H9 (cell line): ENCODE measurements at regions not wholly inside any gene's neighbourhood (a gene's known extent, or its start where the extent isn't known, plus 50 kb on each side); places are given as distances from the start of the nearest gene placed in this dataset.

Experiments
- DNase-seq: peaks from one replicate; pipeline ENCODE4 v3.0.0-alpha.2; 2017
- H2AFZ ChIP-seq: one replicate; pipeline ENCODE4 v1.6.1; 2013; ENCODE audit warnings: mild to moderate bottlenecking, low read length, control low read depth, moderate library complexity
- H2AK5ac ChIP-seq: 2 replicates; pipeline ENCODE4 v1.6.1; 2013; ENCODE audit warnings: low read length, control low read depth, mixed read lengths; ENCODE audit not compliant: insufficient read length
- H2BK120ac ChIP-seq: one replicate; pipeline ENCODE4 v1.6.1; 2013; ENCODE audit warnings: low read depth, mild to moderate bottlenecking, low read length, control low read depth, inconsistent platforms; ENCODE audit not compliant: poor library complexity, severe bottlenecking
- H2BK12ac ChIP-seq: 2 replicates; pipeline ENCODE4 v1.6.1; 2013; ENCODE audit warnings: low read length, control low read depth, mixed read lengths, low read depth; ENCODE audit not compliant: insufficient read length
- H2BK15ac ChIP-seq: 2 replicates; pipeline ENCODE4 v1.6.1; 2013; ENCODE audit warnings: low read depth, low read length, control low read depth
- H2BK20ac ChIP-seq: one replicate; pipeline ENCODE4 v1.6.1; 2013; ENCODE audit warnings: low read depth, mild to moderate bottlenecking, low read length, control low read depth, inconsistent platforms; ENCODE audit not compliant: poor library complexity, severe bottlenecking
- H2BK5ac ChIP-seq: 2 replicates; pipeline ENCODE4 v1.6.1; 2013; ENCODE audit warnings: low read length, control low read depth, mixed read lengths; ENCODE audit not compliant: insufficient read length
- H3K14ac ChIP-seq: 2 replicates; pipeline ENCODE4 v1.6.1; 2013; ENCODE audit warnings: low read length, control low read depth; ENCODE audit not compliant: insufficient read depth
- H3K18ac ChIP-seq: 2 replicates; pipeline ENCODE4 v1.6.1; 2013; ENCODE audit warnings: low read depth, mild to moderate bottlenecking, mixed read lengths, low read length, control low read depth; ENCODE audit not compliant: insufficient read length
- H3K23ac ChIP-seq: 2 replicates; pipeline ENCODE4 v1.6.1; 2013; ENCODE audit warnings: low read length, control low read depth, mixed read lengths, low read depth; ENCODE audit not compliant: insufficient read length
- H3K23me2 ChIP-seq: 2 replicates; pipeline ENCODE4 v1.6.1; 2013; ENCODE audit warnings: low read depth, mild to moderate bottlenecking, mixed read lengths, low read length, control low read depth; ENCODE audit not compliant: insufficient read length, poor library complexity, severe bottlenecking
- H3K27ac ChIP-seq: 2 replicates; pipeline ENCODE4 v1.5.1; 2013; ENCODE audit warnings: low read length, control low read depth, mixed read lengths, low read depth; ENCODE audit not compliant: insufficient read length
- H3K27me3 ChIP-seq: 2 replicates; pipeline ENCODE4 v1.6.1; 2013; ENCODE audit warnings: low read length, control low read depth, inconsistent platforms; ENCODE audit not compliant: insufficient read depth
- H3K4ac ChIP-seq: 2 replicates; pipeline ENCODE4 v1.6.1; 2013; ENCODE audit warnings: low read depth, mild to moderate bottlenecking, control low read depth, inconsistent platforms, low read length, moderate library complexity
- H3K4me1 ChIP-seq: 2 replicates; pipeline ENCODE4 v1.6.1; 2013; ENCODE audit warnings: low read length, control low read depth, inconsistent platforms; ENCODE audit not compliant: insufficient read depth
- H3K4me2 ChIP-seq: 2 replicates; pipeline ENCODE4 v1.6.1; 2013; ENCODE audit warnings: low read length, control low read depth, mixed read lengths; ENCODE audit not compliant: insufficient read length, insufficient read depth
- H3K56ac ChIP-seq: 2 replicates; pipeline ENCODE4 v1.6.1; 2013; ENCODE audit warnings: low read depth, mild to moderate bottlenecking, mixed read lengths, low read length, control low read depth; ENCODE audit not compliant: insufficient read length
- H3K79me1 ChIP-seq: 2 replicates; pipeline ENCODE4 v1.6.1; 2013; ENCODE audit warnings: low read depth, mild to moderate bottlenecking, moderate library complexity, low read length, control low read depth, inconsistent platforms; ENCODE audit not compliant: insufficient read depth, poor library complexity, severe bottlenecking
- H3K79me2 ChIP-seq: 2 replicates; pipeline ENCODE4 v1.6.1; 2013; ENCODE audit warnings: low read length, control low read depth, inconsistent platforms; ENCODE audit not compliant: insufficient read depth
- H3K9ac ChIP-seq: 2 replicates; pipeline ENCODE4 v1.6.1; 2013; ENCODE audit warnings: low read length, control low read depth, mixed read lengths; ENCODE audit not compliant: insufficient read length; ENCODE audit errors: extremely low read depth
- H3K9me3 ChIP-seq: one replicate; pipeline ENCODE4 v1.6.1; 2013; ENCODE audit warnings: low read depth, low read length, inconsistent platforms; ENCODE audit not compliant: control insufficient read depth
- H3T11ph ChIP-seq: one replicate; pipeline ENCODE4 v1.6.1; 2013; ENCODE audit warnings: mild to moderate bottlenecking, low read length, control low read depth, inconsistent platforms
- H4K20me1 ChIP-seq: one replicate; pipeline ENCODE4 v1.6.1; 2013; ENCODE audit not compliant: control insufficient read depth, insufficient read length, insufficient read depth
- H4K5ac ChIP-seq: 2 replicates; pipeline ENCODE4 v1.6.1; 2013; ENCODE audit warnings: low read depth, mild to moderate bottlenecking, mixed read lengths, low read length, control low read depth; ENCODE audit not compliant: insufficient read length
- H4K8ac ChIP-seq: replicated peaks from 2 replicates; pipeline ENCODE4 v1.6.1; 2013; ENCODE audit warnings: low read length, control low read depth, mixed read lengths, low read depth; ENCODE audit not compliant: insufficient read length
- H4K91ac ChIP-seq: 2 replicates; pipeline ENCODE4 v1.6.1; 2013; ENCODE audit warnings: low read depth, mild to moderate bottlenecking, moderate library complexity, mixed read lengths, low read length, control low read depth; ENCODE audit not compliant: insufficient read length
- H3K27ac Mint-ChIP-seq, 3 experiments: 2 replicates in 2 of 3; 3 replicates in 1 of 3; pipeline ENCODE4 v1.8.0; 2020 to 2021; ENCODE audit warnings: mixed read lengths in 3 of 3, mild to moderate bottlenecking in 1 of 3, moderate library complexity in 1 of 3
- H3K27me3 Mint-ChIP-seq: 2 replicates; pipeline ENCODE4 v1.8.0; 2021; ENCODE audit warnings: low read depth, mild to moderate bottlenecking, moderate library complexity, mixed read lengths
- H3K36me3 Mint-ChIP-seq, 3 experiments: 2 replicates in 2 of 3; 3 replicates in 1 of 3; pipeline ENCODE4 v1.8.0; 2020 to 2021; ENCODE audit warnings: low read depth in 3 of 3, mixed read lengths in 3 of 3; ENCODE audit not compliant: insufficient read depth in 1 of 3
- H3K4me1 Mint-ChIP-seq, 2 experiments: 2 replicates each; pipeline ENCODE4 v1.8.0; 2020; ENCODE audit warnings: mixed read lengths in 2 of 2
- H3K4me3 Mint-ChIP-seq, 2 experiments: 2 replicates in 1 of 2; 3 replicates in 1 of 2; pipeline ENCODE4 v1.8.0; 2020 to 2021; ENCODE audit warnings: mild to moderate bottlenecking in 2 of 2, mixed read lengths in 2 of 2, moderate library complexity in 1 of 2
- H3K9me3 Mint-ChIP-seq, 2 experiments: 2 replicates in 1 of 2; 3 replicates in 1 of 2; pipeline ENCODE4 v1.8.0; 2020; ENCODE audit warnings: mild to moderate bottlenecking in 2 of 2, mixed read lengths in 2 of 2, moderate library complexity in 1 of 2
- WGBS: extraction: QIAGEN DNeasy Blood & Tissue Kit; methylation state at CpG from one replicate; pipeline ENCODE4 v1.1.7; 2013; ENCODE audit warnings: missing lambda C conversion rate, low lambda C conversion rate, mixed read lengths; ENCODE audit not compliant: insufficient read length; ENCODE audit errors: extremely low coverage; 5-methylcytosine and 5-hydroxymethylcytosine counted together
- TF ChIP-seq, protein P1 (sequence below): fragments of 200-600 bp; sonication (generic); conservative IDR thresholded peaks from 3 replicates; pipeline ENCODE4 v1.8.0; 2021; ENCODE audit warnings: antibody characterized with exemption, mild to moderate bottlenecking

DNA sequence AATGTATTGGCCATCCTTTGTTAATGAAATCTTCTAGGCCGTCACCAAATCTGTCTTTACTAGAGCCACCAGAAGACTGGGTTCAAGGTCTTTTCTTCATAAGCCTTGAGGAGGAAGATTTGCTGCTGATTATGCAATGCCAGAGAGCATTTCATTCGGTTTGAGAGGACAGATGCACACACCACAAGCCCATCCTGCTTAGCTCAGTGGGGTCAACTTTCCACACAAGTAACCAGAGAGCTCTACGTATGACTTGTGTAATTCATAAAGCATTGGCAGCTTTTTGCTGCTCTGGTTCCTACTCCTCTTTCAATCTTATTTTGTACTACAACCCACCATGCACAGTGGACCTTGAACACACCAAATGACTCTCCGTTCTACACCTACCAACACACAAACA is 106.9 kb downstream of the OSR1 start:
- no peaks in the 10 kb centered on the region for H3K79me1 ChIP-seq
- H4K5ac ChIP-seq = no peak overlapping the region
- no peak overlapping the region for H3T11ph ChIP-seq
- H4K8ac ChIP-seq = no peak overlapping the region
- H3K18ac ChIP-seq = no peak overlapping the region
- H2BK5ac ChIP-seq = no peak overlapping the region
- no peaks in the 10 kb centered on the region for H3K27me3 ChIP-seq
- no peak overlapping the region for H3K9ac ChIP-seq
- H3K27ac ChIP-seq = no peak overlapping the region
- H2BK15ac ChIP-seq = no peak overlapping the region
- no peak overlapping the region for H2BK20ac ChIP-seq
- H3K4me1 ChIP-seq = no peaks in the 10 kb centered on the region
- no peaks in the 10 kb centered on the region for H3K9me3 Mint-ChIP-seq
- peaks cover 9 to 14% of the 10 kb centered on the region in 2 experiments for H3K4me1 Mint-ChIP-seq
- no peak overlapping the region for H4K91ac ChIP-seq
- no peaks in the 10 kb centered on the region for H3K9me3 ChIP-seq
- no peaks in the 10 kb centered on the region for H3K79me2 ChIP-seq
- no peak overlapping the region for H2BK12ac ChIP-seq
- no peak overlapping the region for H2AK5ac ChIP-seq
- no peak overlapping the region for H2AFZ ChIP-seq
- H2BK120ac ChIP-seq = no peak overlapping the region
- no peak overlapping the region for H3K4me2 ChIP-seq
- no peak overlapping the region for H3K27ac Mint-ChIP-seq
- no peaks in the 10 kb centered on the region for H3K23me2 ChIP-seq
- no peak overlapping the region for H3K4me3 Mint-ChIP-seq
- no peak overlapping the region for H3K23ac ChIP-seq
- H4K20me1 ChIP-seq = no peaks in the 10 kb centered on the region
- DNase-seq = no peak
- H3K4ac ChIP-seq = no peak overlapping the region
- no peaks in the 10 kb centered on the region for H3K36me3 Mint-ChIP-seq
- no peak overlapping the region for H3K56ac ChIP-seq
- TF ChIP-seq, protein P1, sequence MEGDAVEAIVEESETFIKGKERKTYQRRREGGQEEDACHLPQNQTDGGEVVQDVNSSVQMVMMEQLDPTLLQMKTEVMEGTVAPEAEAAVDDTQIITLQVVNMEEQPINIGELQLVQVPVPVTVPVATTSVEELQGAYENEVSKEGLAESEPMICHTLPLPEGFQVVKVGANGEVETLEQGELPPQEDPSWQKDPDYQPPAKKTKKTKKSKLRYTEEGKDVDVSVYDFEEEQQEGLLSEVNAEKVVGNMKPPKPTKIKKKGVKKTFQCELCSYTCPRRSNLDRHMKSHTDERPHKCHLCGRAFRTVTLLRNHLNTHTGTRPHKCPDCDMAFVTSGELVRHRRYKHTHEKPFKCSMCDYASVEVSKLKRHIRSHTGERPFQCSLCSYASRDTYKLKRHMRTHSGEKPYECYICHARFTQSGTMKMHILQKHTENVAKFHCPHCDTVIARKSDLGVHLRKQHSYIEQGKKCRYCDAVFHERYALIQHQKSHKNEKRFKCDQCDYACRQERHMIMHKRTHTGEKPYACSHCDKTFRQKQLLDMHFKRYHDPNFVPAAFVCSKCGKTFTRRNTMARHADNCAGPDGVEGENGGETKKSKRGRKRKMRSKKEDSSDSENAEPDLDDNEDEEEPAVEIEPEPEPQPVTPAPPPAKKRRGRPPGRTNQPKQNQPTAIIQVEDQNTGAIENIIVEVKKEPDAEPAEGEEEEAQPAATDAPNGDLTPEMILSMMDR = no peak
- H3K14ac ChIP-seq = no peak overlapping the region
- WGBS = no CpG with 5 or more reads among the region's 4 CpGs
- H3K27me3 Mint-ChIP-seq = no peaks in the 10 kb centered on the region
